ENCODE measurements at regions not wholly inside any gene's neighbourhood (a gene's known extent, or its start where the extent isn't known, plus 50 kb on each side); places are given as distances from the start of the nearest gene placed in this dataset.

DNA sequence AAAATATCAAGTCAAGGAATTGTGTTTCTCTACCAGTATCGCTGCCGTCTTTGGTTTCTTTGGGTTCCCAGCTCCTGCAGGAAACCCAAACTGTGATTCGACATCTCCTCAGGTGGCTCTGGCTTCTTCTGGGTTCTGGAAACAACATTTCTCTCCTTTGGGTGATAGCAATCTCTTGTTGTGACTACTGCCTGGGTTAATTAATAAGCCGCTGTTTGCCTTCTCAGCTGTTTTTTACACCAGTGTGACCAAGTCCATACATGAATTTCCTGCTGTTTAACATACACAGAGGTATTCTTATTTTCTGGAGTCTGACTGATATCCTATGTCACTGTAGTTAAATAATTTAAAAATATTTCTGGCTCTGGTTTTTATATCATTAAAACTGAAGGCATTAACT lies 112.5 kb upstream of the DCC start:
- TF ChIP-seq, protein P1, sequence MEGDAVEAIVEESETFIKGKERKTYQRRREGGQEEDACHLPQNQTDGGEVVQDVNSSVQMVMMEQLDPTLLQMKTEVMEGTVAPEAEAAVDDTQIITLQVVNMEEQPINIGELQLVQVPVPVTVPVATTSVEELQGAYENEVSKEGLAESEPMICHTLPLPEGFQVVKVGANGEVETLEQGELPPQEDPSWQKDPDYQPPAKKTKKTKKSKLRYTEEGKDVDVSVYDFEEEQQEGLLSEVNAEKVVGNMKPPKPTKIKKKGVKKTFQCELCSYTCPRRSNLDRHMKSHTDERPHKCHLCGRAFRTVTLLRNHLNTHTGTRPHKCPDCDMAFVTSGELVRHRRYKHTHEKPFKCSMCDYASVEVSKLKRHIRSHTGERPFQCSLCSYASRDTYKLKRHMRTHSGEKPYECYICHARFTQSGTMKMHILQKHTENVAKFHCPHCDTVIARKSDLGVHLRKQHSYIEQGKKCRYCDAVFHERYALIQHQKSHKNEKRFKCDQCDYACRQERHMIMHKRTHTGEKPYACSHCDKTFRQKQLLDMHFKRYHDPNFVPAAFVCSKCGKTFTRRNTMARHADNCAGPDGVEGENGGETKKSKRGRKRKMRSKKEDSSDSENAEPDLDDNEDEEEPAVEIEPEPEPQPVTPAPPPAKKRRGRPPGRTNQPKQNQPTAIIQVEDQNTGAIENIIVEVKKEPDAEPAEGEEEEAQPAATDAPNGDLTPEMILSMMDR (IDR thresholded peaks at IDR 0.05) = no peak
- TF ChIP-seq POLR2A (IDR thresholded peaks at IDR 0.05) = no peak

Measured in ovary (tissue), 3 donors.